Stimulated activated CD4-positive, alpha-beta T cell treated with anti-CD3 and anti-CD28 coated beads, Interleukin-2, amount 100 ng/mL, for 48 hours (primary cell): ENCODE measurements at regions not wholly inside any gene's neighbourhood (a gene's known extent, or its start where the extent isn't known, plus 50 kb on each side); places are given as distances from the start of the nearest gene placed in this dataset.

Experiments
- DNase-seq, 2 donors: peaks; one replicate each; pipeline ENCODE4 v3.0.0-alpha.2; 2020

- no peak for DNase-seq
Measured at GRCh38 chr1:228899421-228899956, 164.2 kb downstream of the RHOU start.

GRCh38 chr1:228900099-228900885, 165.0 kb downstream of the RHOU start:
- DNase-seq = no peak

GRCh38 chr1:228900886-228901392, 165.7 kb downstream of the RHOU start:
- DNase-seq = no peak

- no peak for DNase-seq
Measured at GRCh38 chr1:228901936-228902681, 166.8 kb downstream of the RHOU start.

- DNase-seq = no peak
Measured at GRCh38 chr1:228902781-228903433, 167.6 kb downstream of the RHOU start.

GRCh38 chr1:228903434-228904071, 168.3 kb downstream of the RHOU start:
- no peak for DNase-seq

- no peak for DNase-seq
Measured at GRCh38 chr1:228904222-228904621, 168.9 kb downstream of the RHOU start.

GRCh38 chr1:228905701-228906101, 170.4 kb downstream of the RHOU start:
- DNase-seq = no peak

- no peak for DNase-seq
Measured at GRCh38 chr1:228906223-228906860, 171.1 kb downstream of the RHOU start.

GRCh38 chr1:228911225-228912210, 176.2 kb downstream of the RHOU start:
- DNase-seq = no peak

- DNase-seq = no peak
Measured at GRCh38 chr1:228913626-228914414, 178.5 kb downstream of the RHOU start.

- no peak for DNase-seq
Measured at GRCh38 chr1:228914700-228915099, 179.4 kb downstream of the RHOU start.

GRCh38 chr1:228917342-228917741, 182.1 kb downstream of the RHOU start:
- DNase-seq = no peak

- no peak for DNase-seq
Measured at GRCh38 chr1:228917755-228918154, 182.5 kb downstream of the RHOU start.

GRCh38 chr1:228918335-228918734, 183.1 kb downstream of the RHOU start:
- DNase-seq = no peak

- DNase-seq = no peak
Measured at GRCh38 chr1:228919914-228920313, 184.6 kb downstream of the RHOU start.

GRCh38 chr1:228920831-228921230, 185.6 kb downstream of the RHOU start:
- DNase-seq = no peak

- DNase-seq = no peak
Measured at GRCh38 chr1:228921481-228921880, 186.2 kb downstream of the RHOU start.

- no peak for DNase-seq
Measured at GRCh38 chr1:228922722-228923376, 187.6 kb downstream of the RHOU start.
